ENCODE measurements at regions not wholly inside any gene's neighbourhood (a gene's known extent, or its start where the extent isn't known, plus 50 kb on each side); places are given as distances from the start of the nearest gene placed in this dataset.

- TF ChIP-seq POLR2A (IDR thresholded peaks at IDR 0.05), result no peak
- no peak for TF ChIP-seq CTCF (IDR thresholded peaks at IDR 0.05)
- no peak for TF ChIP-seq POLR2AphosphoS5 (IDR thresholded peaks at IDR 0.05)
These were observed 151.7 kb downstream of the RBFOX3 start for GRCh38 chr17:79459003-79459655.
